ENCODE measurements at regions not wholly inside any gene's neighbourhood (a gene's known extent, or its start where the extent isn't known, plus 50 kb on each side); places are given as distances from the start of the nearest gene placed in this dataset.
"Not testable (repeated sequence)": the region's sequence is repeated elsewhere in the genome, so short reads cannot be mapped to it uniquely, and the experiment has no call there.

GRCh38 chr3:94799420-94800060 lies 736.7 kb downstream of the NSUN3 start:
- no peaks in the 10 kb centered on the region for H3K4me1 ChIP-seq
- WGBS, 2 donors: 65 to 85% methylated on average over 1 of the region's 1 CpG
- intact Hi-C loops (cut with DNase I): no loop called here
- H3K9me3 ChIP-seq: no peaks in the 10 kb centered on the region
- no peak for DNase-seq
- TF ChIP-seq CTCF (IDR thresholded peaks at IDR 0.05): no peak
- no peak for TF ChIP-seq POLR2A (IDR thresholded peaks at IDR 0.05)
- H3K27me3 ChIP-seq: no peaks in the 10 kb centered on the region
- H3K4me3 ChIP-seq: no peak overlapping the region
- no peak overlapping the region for H3K27ac ChIP-seq
- no peaks in the 10 kb centered on the region for H3K36me3 ChIP-seq

DNA sequence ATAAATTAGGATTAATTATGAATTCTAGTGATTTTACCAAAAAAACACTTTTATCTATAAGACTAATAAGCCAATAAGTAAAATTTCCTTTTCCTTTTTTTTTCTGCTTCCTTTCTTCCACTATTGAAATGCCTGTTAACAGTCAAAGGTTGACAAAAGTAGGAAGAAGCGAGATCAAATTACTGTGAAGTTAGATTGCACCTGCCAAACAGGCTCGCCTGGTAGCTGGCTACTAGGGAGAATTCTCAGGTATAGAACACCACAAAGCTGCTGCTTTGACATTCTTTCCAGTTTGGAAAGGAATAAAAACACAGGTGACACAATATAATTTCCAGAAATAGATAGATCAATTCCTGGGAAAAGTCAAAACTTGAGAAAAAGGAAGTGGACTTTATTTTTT lies 749.0 kb downstream of the NSUN3 start:
- no peak for TF ChIP-seq POLR2A (IDR thresholded peaks at IDR 0.05)
- TF ChIP-seq CTCF (IDR thresholded peaks at IDR 0.05): no peak
- Histone ChIP-seq H3K27me3 (no peaks in the 10 kb centered on the region), H3K9me3 (no peaks in the 10 kb centered on the region), H3K4me1 (no peaks in the 10 kb centered on the region), H3K27ac (no peak overlapping the region), H3K4me3 (no peak overlapping the region), H3K36me3 (no peaks in the 10 kb centered on the region)
- 43 to 72% methylated on average over 2 of the region's 2 CpGs for WGBS, 2 donors
- intact Hi-C loops (cut with DNase I): no loop called here
- no peak for DNase-seq

GRCh38 chr3:94821241-94821640 lies 758.4 kb downstream of the NSUN3 start:
- TF ChIP-seq CTCF (IDR thresholded peaks at IDR 0.05) (no peak), POLR2A (IDR thresholded peaks at IDR 0.05) (no peak)

GRCh38 chr3:94822298-94822697 lies 759.4 kb downstream of the NSUN3 start:
- intact Hi-C loops (cut with DNase I): no loop called here
- no peaks in the 10 kb centered on the region for H3K4me1 ChIP-seq
- no peaks in the 10 kb centered on the region for H3K27me3 ChIP-seq
- no peaks in the 10 kb centered on the region for H3K9me3 ChIP-seq
- H3K27ac ChIP-seq: no peak overlapping the region
- 41 to 43% methylated on average over 2 of the region's 2 CpGs for WGBS, 2 donors
- no peak overlapping the region for H3K4me3 ChIP-seq
- no peaks in the 10 kb centered on the region for H3K36me3 ChIP-seq
- TF ChIP-seq CTCF (IDR thresholded peaks at IDR 0.05) (no peak), POLR2A (IDR thresholded peaks at IDR 0.05) (no peak)
- no peak for DNase-seq

More at GRCh38 chr3:94821241-94821640, 758.4 kb downstream of the NSUN3 start:
- Histone ChIP-seq H3K4me1 (no peaks in the 10 kb centered on the region), H3K27me3 (no peaks in the 10 kb centered on the region), H3K36me3 (no peaks in the 10 kb centered on the region), H3K4me3 (no peak overlapping the region), H3K9me3 (no peaks in the 10 kb centered on the region), H3K27ac (no peak overlapping the region)
- WGBS, 2 donors: 47 to 52% methylated on average over 1 of the region's 1 CpG
- no peak for DNase-seq
- intact Hi-C loops (cut with DNase I): no loop called here

- DNase-seq; H3K27ac ChIP-seq; H3K36me3 ChIP-seq; H3K27me3 ChIP-seq; H3K4me1 ChIP-seq; intact Hi-C loops (cut with DNase I); H3K4me3 ChIP-seq; H3K9me3 ChIP-seq: not testable (repeated sequence)
- 84 to 86% methylated on average over 7 to 10 of the region's 10 CpGs for WGBS, 2 donors
Measured at GRCh38 chr3:94846251-94846650, 783.4 kb downstream of the NSUN3 start.

- H3K4me3 ChIP-seq: no peak overlapping the region
- H3K36me3 ChIP-seq: no peaks in the 10 kb centered on the region
- H3K27ac ChIP-seq: no peak overlapping the region
- 87 to 96% methylated on average over 3 of the region's 3 CpGs for WGBS, 2 donors
- peaks cover 0 to 31% (median 8%) of the 10 kb centered on the region in 3 donors for H3K9me3 ChIP-seq
- peak in 2 of 6 experiments; percentile 25 to 32 for TF ChIP-seq CTCF (IDR thresholded peaks at IDR 0.05)
- TF ChIP-seq POLR2A (IDR thresholded peaks at IDR 0.05): no peak
- intact Hi-C loops (cut with DNase I): no loop called here
- H3K27me3 ChIP-seq: no peaks in the 10 kb centered on the region
- DNase-seq: no peak
- H3K4me1 ChIP-seq: no peaks in the 10 kb centered on the region
Measured at GRCh38 chr3:94862703-94863102, 799.8 kb downstream of the NSUN3 start.
